GM18907 (cell line): ENCODE measurements at regions not wholly inside any gene's neighbourhood (a gene's known extent, or its start where the extent isn't known, plus 50 kb on each side); places are given as distances from the start of the nearest gene placed in this dataset.
"Not testable (repeated sequence)": the region's sequence is repeated elsewhere in the genome, so short reads cannot be mapped to it uniquely, and the experiment has no call there.

Experiments used
- ATAC-seq: cut with Tn5 transposase; IDR thresholded peaks from one replicate; pipeline ENCODE4 v1.9.1; 2021; ENCODE audit warnings: mild to moderate bottlenecking, moderate library complexity; ENCODE audit not compliant: unreplicated experiment

GRCh38 chr16:72464597-72465368 is 292.8 kb upstream of the PMFBP1 start:
- ATAC-seq = no peak

- ATAC-seq = no peak
Observed at GRCh38 chr16:72464052-72464451, 292.1 kb upstream of the PMFBP1 start.

- ATAC-seq = no peak
Observed at GRCh38 chr16:72458035-72458434, 286.1 kb upstream of the PMFBP1 start.

- no peak for ATAC-seq
Observed at GRCh38 chr16:72457243-72457940, 285.4 kb upstream of the PMFBP1 start.

- ATAC-seq = no peak
Observed at GRCh38 chr16:72455743-72456659, 284.0 kb upstream of the PMFBP1 start.

- ATAC-seq = not testable (repeated sequence)
Observed at GRCh38 chr16:72453856-72454255, 281.9 kb upstream of the PMFBP1 start.

GRCh38 chr16:72444696-72445095 is 272.7 kb upstream of the PMFBP1 start:
- ATAC-seq = no peak

GRCh38 chr16:72443809-72444208 is 271.9 kb upstream of the PMFBP1 start:
- no peak for ATAC-seq

- no peak for ATAC-seq
Observed at GRCh38 chr16:72442385-72443158, 270.6 kb upstream of the PMFBP1 start.

- ATAC-seq = no peak
Observed at GRCh38 chr16:72437891-72438290, 265.9 kb upstream of the PMFBP1 start.

GRCh38 chr16:72434159-72434558 is 262.2 kb upstream of the PMFBP1 start:
- ATAC-seq = no peak

GRCh38 chr16:72430121-72430520 is 258.2 kb upstream of the PMFBP1 start:
- no peak for ATAC-seq

GRCh38 chr16:72429671-72430081 is 257.7 kb upstream of the PMFBP1 start:
- no peak for ATAC-seq

- no peak for ATAC-seq
Observed at GRCh38 chr16:72428681-72429376, 256.9 kb upstream of the PMFBP1 start.

GRCh38 chr16:72427783-72428331 is 255.9 kb upstream of the PMFBP1 start:
- ATAC-seq = no peak

- no peak for ATAC-seq
Observed at GRCh38 chr16:72427051-72427782, 255.3 kb upstream of the PMFBP1 start.

GRCh38 chr16:72426386-72426785 is 254.4 kb upstream of the PMFBP1 start:
- ATAC-seq = no peak

GRCh38 chr16:72425571-72426341 is 253.8 kb upstream of the PMFBP1 start:
- no peak for ATAC-seq
